Umbilical cord (tissue), 1 donor: ENCODE measurements at regions not wholly inside any gene's neighbourhood (a gene's known extent, or its start where the extent isn't known, plus 50 kb on each side); places are given as distances from the start of the nearest gene placed in this dataset.
"Not testable (repeated sequence)": the region's sequence is repeated elsewhere in the genome, so short reads cannot be mapped to it uniquely, and the experiment has no call there.

Experiments used
- DNase-seq: peaks from one replicate; pipeline ENCODE4 v3.0.0-alpha.2; 2015; ENCODE audit warnings: low spot score

- peak; percentile 84 for DNase-seq
Measured at GRCh38 chr3:128549283-128550112, 56.5 kb upstream of the GATA2 start.

DNA sequence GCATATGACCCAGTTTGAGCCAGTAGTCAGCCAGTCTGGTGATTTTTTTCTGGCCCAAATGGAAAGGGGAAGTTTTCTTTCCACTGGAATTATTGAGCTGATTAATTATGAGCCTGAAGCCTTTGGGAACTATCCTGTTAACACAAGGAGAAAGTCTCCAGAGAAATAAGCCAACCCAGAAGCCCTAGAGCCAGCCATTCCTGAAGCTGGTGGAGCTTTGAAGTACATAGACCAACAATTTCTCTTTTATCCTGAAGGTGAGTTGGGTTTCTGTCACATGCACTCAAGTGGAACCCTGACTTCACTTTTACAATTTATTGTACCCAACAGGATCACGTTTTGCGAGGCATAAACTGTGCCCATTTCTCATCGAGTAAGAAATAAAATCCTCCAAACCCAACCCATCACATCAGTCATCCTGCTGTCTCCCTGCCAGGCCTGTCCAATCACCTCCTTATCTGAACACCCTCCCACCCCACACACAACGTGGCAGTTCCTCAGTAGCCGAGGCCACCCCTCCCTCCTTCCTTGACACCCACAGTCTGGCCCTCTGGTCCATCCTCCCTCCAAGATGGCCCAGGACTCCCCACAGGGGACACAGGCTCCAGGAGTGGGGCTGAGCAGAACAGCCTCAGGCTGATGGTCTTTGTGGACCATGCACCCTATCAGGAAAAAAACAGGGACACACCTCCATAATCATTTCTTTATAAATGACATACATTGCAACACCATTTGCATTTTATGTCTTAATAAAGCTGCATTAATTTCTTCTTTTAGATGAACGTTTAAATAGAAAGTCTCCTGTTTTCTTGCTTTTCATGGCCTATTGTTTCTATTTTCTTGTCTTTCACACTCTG lies 55.7 kb upstream of the GATA2 start:
- DNase-seq, result peak; percentile 14

GRCh38 chr3:128548021-128548420 lies 55.0 kb upstream of the GATA2 start:
- no peak for DNase-seq

DNA sequence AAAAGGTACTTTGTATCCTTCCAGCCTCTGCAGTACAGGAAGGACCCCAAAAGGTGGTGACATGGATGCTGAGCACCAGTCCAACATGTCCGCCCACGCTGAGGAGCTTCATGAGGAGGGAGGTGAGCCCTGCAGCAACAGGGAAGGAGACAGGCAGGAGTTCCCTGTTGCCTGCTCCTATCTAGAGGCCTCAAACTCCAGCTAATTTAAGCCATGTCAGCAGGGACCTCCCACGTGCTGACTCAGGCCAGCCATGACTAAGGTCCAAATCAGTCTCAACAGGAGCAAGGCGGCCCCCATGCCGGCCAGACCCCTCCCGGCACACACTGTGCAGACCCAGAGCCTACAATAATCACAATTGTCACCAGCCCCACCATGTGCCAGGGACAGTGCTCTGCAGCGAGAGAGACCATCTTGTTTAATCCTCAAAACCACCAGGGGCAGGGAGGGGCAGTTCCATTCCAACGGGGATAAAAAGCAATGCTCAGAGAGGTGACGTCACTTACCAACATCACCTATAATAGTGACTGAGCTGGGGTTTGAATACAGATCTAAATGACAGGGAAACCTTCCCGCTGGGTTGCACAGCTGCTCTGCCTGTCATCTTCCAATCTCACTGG lies 54.5 kb upstream of the GATA2 start:
- peak; percentile 21 for DNase-seq

- no peak for DNase-seq
Measured at GRCh38 chr3:128546646-128547045, 53.6 kb upstream of the GATA2 start.

- no peak for DNase-seq
Measured at GRCh38 chr3:128545120-128545752, 52.2 kb upstream of the GATA2 start.

GRCh38 chr3:128544190-128544589 lies 51.2 kb upstream of the GATA2 start:
- DNase-seq, result no peak

GRCh38 chr3:128543570-128544174 lies 50.7 kb upstream of the GATA2 start:
- not testable (repeated sequence) for DNase-seq
